ENCODE measurements at regions not wholly inside any gene's neighbourhood (a gene's known extent, or its start where the extent isn't known, plus 50 kb on each side); places are given as distances from the start of the nearest gene placed in this dataset.
A peak's percentile ranks its signal among the peaks of the same experiment; 100 is the strongest.

GRCh38 chr11:80173371-80174136 is 732.7 kb upstream of the TENM4 start:
- Histone ChIP-seq H3K9ac (ENCODE audit: insufficient read length, low read depth) (no peak overlapping the region), H3K4me1 (ENCODE audit: insufficient read depth, insufficient read length) (no peaks in the 10 kb centered on the region)
- no peak for TF ChIP-seq ZNF274 (IDR thresholded peaks at IDR 0.05; ENCODE audit: low read depth, low read length)
- TF ChIP-seq YY1 (IDR thresholded peaks at IDR 0.05; ENCODE audit: insufficient read depth, insufficient read length), result no peak

DNA sequence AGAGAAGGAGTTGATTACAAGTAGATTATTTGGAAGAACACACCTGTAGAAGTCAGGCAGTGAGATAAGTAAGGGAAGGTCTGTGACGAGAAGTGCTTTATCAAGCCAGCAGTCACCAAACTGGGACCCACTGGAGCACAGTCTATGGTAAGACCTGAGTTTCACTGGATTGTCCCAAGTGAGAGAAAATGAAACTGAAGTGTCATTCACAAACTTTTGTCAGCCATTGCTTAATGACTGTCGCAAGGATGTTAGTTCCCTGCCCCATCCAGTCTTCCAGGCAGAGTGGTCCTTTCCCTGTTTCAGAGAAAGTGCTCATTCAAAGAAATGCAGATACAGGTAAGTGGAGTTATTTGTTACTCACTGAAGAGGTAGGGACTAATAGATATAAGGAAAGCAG is 728.0 kb upstream of the TENM4 start:
- Histone ChIP-seq H3K27me3 (ENCODE audit: insufficient read depth, insufficient read length) (no peaks in the 10 kb centered on the region), H3K4me3 (ENCODE audit: insufficient read length, low read depth) (no peak overlapping the region), H3K36me3 (ENCODE audit: insufficient read depth, insufficient read length, low read length) (no peaks in the 10 kb centered on the region), H3K9ac (ENCODE audit: insufficient read length, low read depth) (no peak overlapping the region), H3K4me1 (ENCODE audit: insufficient read depth, insufficient read length) (no peaks in the 10 kb centered on the region), H3K9me3 (ENCODE audit: insufficient read depth, low read length) (no peaks in the 10 kb centered on the region)
- no peak for TF ChIP-seq YY1 (IDR thresholded peaks at IDR 0.05; ENCODE audit: insufficient read depth, insufficient read length)
- TF ChIP-seq ZNF274 (IDR thresholded peaks at IDR 0.05; ENCODE audit: low read depth, low read length), result no peak
- no peak for TF ChIP-seq SUZ12 (IDR thresholded peaks at IDR 0.05; ENCODE audit: extremely low read depth, insufficient read depth, insufficient read length)
- DNase-seq (ENCODE audit: low read depth, low spot score), result no peak

More at GRCh38 chr11:80173371-80174136, 732.7 kb upstream of the TENM4 start:
- Histone ChIP-seq H3K36me3 (ENCODE audit: insufficient read depth, insufficient read length, low read length) (no peaks in the 10 kb centered on the region), H3K4me3 (ENCODE audit: insufficient read length, low read depth) (no peak overlapping the region), H3K9me3 (ENCODE audit: insufficient read depth, low read length) (no peaks in the 10 kb centered on the region), H3K27me3 (ENCODE audit: insufficient read depth, insufficient read length) (no peaks in the 10 kb centered on the region)
- no peak for DNase-seq (ENCODE audit: low read depth, low spot score)

DNA sequence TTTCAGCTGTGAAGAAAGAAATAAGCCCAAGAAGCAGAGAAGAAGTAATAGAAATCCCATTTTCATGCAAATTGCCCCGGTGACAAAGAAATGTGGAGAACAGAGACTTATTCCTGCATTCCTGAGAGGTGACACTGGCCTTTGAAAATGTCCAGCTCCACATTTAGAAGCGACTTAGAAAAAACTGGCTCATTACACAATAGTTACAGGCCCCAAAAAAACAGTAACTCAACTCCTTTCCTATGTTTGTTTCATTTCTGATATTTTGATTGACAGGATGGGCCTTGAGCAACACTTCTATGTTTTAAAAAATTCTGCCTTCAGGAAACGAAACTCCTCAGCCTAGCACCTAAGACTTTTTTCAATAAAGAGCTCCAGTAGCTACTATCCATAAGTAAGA is 726.9 kb upstream of the TENM4 start:
- peak; percentile 28 for DNase-seq (ENCODE audit: low read depth, low spot score)
- no peak for TF ChIP-seq SUZ12 (IDR thresholded peaks at IDR 0.05; ENCODE audit: extremely low read depth, insufficient read depth, insufficient read length)
- TF ChIP-seq YY1 (IDR thresholded peaks at IDR 0.05; ENCODE audit: insufficient read depth, insufficient read length), result no peak
- TF ChIP-seq ZNF274 (IDR thresholded peaks at IDR 0.05; ENCODE audit: low read depth, low read length), result no peak
- Histone ChIP-seq H3K36me3 (ENCODE audit: insufficient read depth, insufficient read length, low read length) (no peaks in the 10 kb centered on the region), H3K4me1 (ENCODE audit: insufficient read depth, insufficient read length) (no peaks in the 10 kb centered on the region), H3K27me3 (ENCODE audit: insufficient read depth, insufficient read length) (no peaks in the 10 kb centered on the region), H3K9me3 (ENCODE audit: insufficient read depth, low read length) (no peaks in the 10 kb centered on the region), H3K4me3 (ENCODE audit: insufficient read length, low read depth) (no peak overlapping the region), H3K9ac (ENCODE audit: insufficient read length, low read depth) (no peak overlapping the region)

GRCh38 chr11:80165744-80166143 is 724.9 kb upstream of the TENM4 start:
- no peak overlapping the region for H3K9ac ChIP-seq (ENCODE audit: insufficient read length, low read depth)
- no peak for TF ChIP-seq SUZ12 (IDR thresholded peaks at IDR 0.05; ENCODE audit: extremely low read depth, insufficient read depth, insufficient read length)
- no peak for TF ChIP-seq ZNF274 (IDR thresholded peaks at IDR 0.05; ENCODE audit: low read depth, low read length)
- no peaks in the 10 kb centered on the region for H3K4me1 ChIP-seq (ENCODE audit: insufficient read depth, insufficient read length)
- H3K9me3 ChIP-seq (ENCODE audit: insufficient read depth, low read length), result no peaks in the 10 kb centered on the region
- H3K36me3 ChIP-seq (ENCODE audit: insufficient read depth, insufficient read length, low read length), result no peaks in the 10 kb centered on the region
- no peak overlapping the region for H3K4me3 ChIP-seq (ENCODE audit: insufficient read length, low read depth)
- no peak for DNase-seq (ENCODE audit: low read depth, low spot score)
- H3K27me3 ChIP-seq (ENCODE audit: insufficient read depth, insufficient read length), result no peaks in the 10 kb centered on the region

GRCh38 chr11:80163441-80163840 is 722.6 kb upstream of the TENM4 start:
- no peaks in the 10 kb centered on the region for H3K9me3 ChIP-seq (ENCODE audit: insufficient read depth, low read length)
- no peak overlapping the region for H3K9ac ChIP-seq (ENCODE audit: insufficient read length, low read depth)
- no peaks in the 10 kb centered on the region for H3K27me3 ChIP-seq (ENCODE audit: insufficient read depth, insufficient read length)
- TF ChIP-seq YY1 (IDR thresholded peaks at IDR 0.05; ENCODE audit: insufficient read depth, insufficient read length) (no peak), ZNF274 (IDR thresholded peaks at IDR 0.05; ENCODE audit: low read depth, low read length) (no peak), SUZ12 (IDR thresholded peaks at IDR 0.05; ENCODE audit: extremely low read depth, insufficient read depth, insufficient read length) (no peak)
- H3K4me3 ChIP-seq (ENCODE audit: insufficient read length, low read depth), result no peak overlapping the region
- H3K36me3 ChIP-seq (ENCODE audit: insufficient read depth, insufficient read length, low read length), result no peaks in the 10 kb centered on the region
- H3K4me1 ChIP-seq (ENCODE audit: insufficient read depth, insufficient read length), result no peaks in the 10 kb centered on the region
- DNase-seq (ENCODE audit: low read depth, low spot score), result no peak

DNA sequence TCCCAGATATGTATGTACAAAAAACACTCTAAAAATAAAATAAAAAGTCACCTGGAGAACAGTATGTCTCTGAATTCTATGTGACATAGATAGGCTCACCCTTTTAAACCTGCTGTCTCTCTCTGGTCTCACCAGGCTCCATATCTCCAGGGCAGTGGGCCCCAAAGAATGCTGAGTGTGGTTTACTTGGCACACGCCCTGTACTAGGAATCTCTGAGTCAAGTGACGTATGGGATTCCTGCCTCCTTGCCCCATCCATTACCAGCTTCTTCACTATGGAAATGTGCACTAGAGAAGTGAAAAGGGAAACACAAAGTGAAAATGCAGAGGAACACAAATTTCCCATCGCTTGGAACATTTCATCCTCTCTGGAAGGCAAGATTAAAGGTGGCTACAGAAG is 722.2 kb upstream of the TENM4 start:
- Histone ChIP-seq H3K9ac (ENCODE audit: insufficient read length, low read depth) (no peak overlapping the region), H3K36me3 (ENCODE audit: insufficient read depth, insufficient read length, low read length) (no peaks in the 10 kb centered on the region), H3K4me1 (ENCODE audit: insufficient read depth, insufficient read length) (no peaks in the 10 kb centered on the region), H3K27me3 (ENCODE audit: insufficient read depth, insufficient read length) (no peaks in the 10 kb centered on the region), H3K4me3 (ENCODE audit: insufficient read length, low read depth) (no peak overlapping the region), H3K9me3 (ENCODE audit: insufficient read depth, low read length) (no peaks in the 10 kb centered on the region)
- no peak for TF ChIP-seq SUZ12 (IDR thresholded peaks at IDR 0.05; ENCODE audit: extremely low read depth, insufficient read depth, insufficient read length)
- no peak for TF ChIP-seq YY1 (IDR thresholded peaks at IDR 0.05; ENCODE audit: insufficient read depth, insufficient read length)
- no peak for TF ChIP-seq ZNF274 (IDR thresholded peaks at IDR 0.05; ENCODE audit: low read depth, low read length)
- no peak for DNase-seq (ENCODE audit: low read depth, low spot score)

DNA sequence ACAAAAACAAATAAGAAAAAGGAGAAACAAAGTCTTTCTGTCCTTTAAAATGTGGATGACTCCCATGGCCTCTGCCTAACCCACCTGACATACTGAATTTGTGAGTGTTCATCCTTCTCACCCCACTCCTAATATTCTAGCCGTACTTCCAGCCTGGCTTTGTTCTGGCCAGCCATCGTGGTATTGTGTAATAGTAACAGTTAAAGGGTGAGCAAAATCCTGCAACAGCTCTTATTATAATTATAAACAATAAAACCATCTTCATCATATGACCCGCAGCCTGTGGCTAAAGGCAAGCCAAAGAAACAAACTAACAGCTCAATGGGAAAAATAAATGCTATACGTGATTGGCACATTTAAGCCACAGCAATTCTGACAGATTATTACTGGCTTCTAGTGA is 721.6 kb upstream of the TENM4 start:
- TF ChIP-seq ZNF274 (IDR thresholded peaks at IDR 0.05; ENCODE audit: low read depth, low read length) (no peak), SUZ12 (IDR thresholded peaks at IDR 0.05; ENCODE audit: extremely low read depth, insufficient read depth, insufficient read length) (no peak)
- no peak for DNase-seq (ENCODE audit: low read depth, low spot score)
- Histone ChIP-seq H3K9ac (ENCODE audit: insufficient read length, low read depth) (no peak overlapping the region), H3K27me3 (ENCODE audit: insufficient read depth, insufficient read length) (no peaks in the 10 kb centered on the region), H3K4me1 (ENCODE audit: insufficient read depth, insufficient read length) (no peaks in the 10 kb centered on the region), H3K4me3 (ENCODE audit: insufficient read length, low read depth) (no peak overlapping the region), H3K36me3 (ENCODE audit: insufficient read depth, insufficient read length, low read length) (no peaks in the 10 kb centered on the region), H3K9me3 (ENCODE audit: insufficient read depth, low read length) (no peaks in the 10 kb centered on the region)
